Small intestine (tissue), 7 donors: ENCODE measurements at regions not wholly inside any gene's neighbourhood (a gene's known extent, or its start where the extent isn't known, plus 50 kb on each side); places are given as distances from the start of the nearest gene placed in this dataset.

ENCODE experiments used
- DNase-seq, 2 donors: peaks; one replicate each; pipeline versions ENCODE4 v3.0.0 to v3.0.0-alpha.2; 2013
- FAIRE-seq: peaks from 2 replicates; lab custom pipeline; 2012; peaks lifted over from hg19 to GRCh38; lab: Jason Lieb, UNC
- H3K27ac ChIP-seq, 3 donors: one replicate each; pipeline ENCODE4 v1.5.1; 2013; ENCODE audit warnings: low read length in 2 of 3, mild to moderate bottlenecking in 2 of 3, control low read depth in 1 of 3, inconsistent platforms in 1 of 3, low read depth in 1 of 3, moderate library complexity in 1 of 3
- H3K27me3 ChIP-seq, 3 donors: one replicate each; pipeline ENCODE4 v1.6.1; 2013; ENCODE audit warnings: low read length in 3 of 3, inconsistent platforms in 1 of 3; ENCODE audit not compliant: control insufficient read depth in 3 of 3, insufficient read depth in 3 of 3
- H3K36me3 ChIP-seq, 3 donors: one replicate each; pipeline ENCODE4 v1.6.1; 2013; ENCODE audit warnings: low read length in 3 of 3, inconsistent platforms in 1 of 3, low read depth in 1 of 3, mild to moderate bottlenecking in 1 of 3, moderate library complexity in 1 of 3; ENCODE audit not compliant: control insufficient read depth in 3 of 3, insufficient read depth in 2 of 3
- H3K4me1 ChIP-seq, 3 donors: one replicate each; pipeline ENCODE4 v1.6.1; 2013; ENCODE audit warnings: low read length in 2 of 3, inconsistent platforms in 1 of 3, low read depth in 1 of 3, mild to moderate bottlenecking in 1 of 3, moderate library complexity in 1 of 3; ENCODE audit not compliant: control insufficient read depth in 3 of 3, insufficient read depth in 2 of 3
- H3K4me3 ChIP-seq, 3 donors: one replicate each; pipeline ENCODE4 v1.5.1; 2013; ENCODE audit warnings: low read length in 3 of 3, control low read depth in 1 of 3, inconsistent platforms in 1 of 3, low read depth in 1 of 3, mild to moderate bottlenecking in 1 of 3, moderate library complexity in 1 of 3
- H3K9me3 ChIP-seq, 2 donors: one replicate each; pipeline ENCODE4 v1.6.1; 2013; ENCODE audit warnings: low read depth in 1 of 2, low read length in 1 of 2; ENCODE audit not compliant: control insufficient read depth in 2 of 2, insufficient read depth in 1 of 2
- WGBS, 3 donors: extraction: QIAGEN DNeasy Blood & Tissue Kit; methylation state at CpG; one replicate each; pipeline ENCODE4 v1.1.7; 2013; 5-methylcytosine and 5-hydroxymethylcytosine counted together
- donor health status: healthy with polysubstance abuse.
- donor health status: control.
- donor health status: control.
- donor health status: Bipolar disorder and iron deficiency.
- donor health status: healthy.

- H3K36me3 ChIP-seq = no peaks in the 10 kb centered on the region
- WGBS, 3 donors = 82 to 92% (median 88%) methylated on average over 18 of the region's 18 CpGs
- no peaks in the 10 kb centered on the region for H3K9me3 ChIP-seq
- H3K4me1 ChIP-seq = no peaks in the 10 kb centered on the region
- no peaks in the 10 kb centered on the region for H3K27me3 ChIP-seq
- DNase-seq (no peak), FAIRE-seq (no peak)
- no peak overlapping the region for H3K27ac ChIP-seq
- H3K4me3 ChIP-seq = no peak overlapping the region
Observed at GRCh38 chr22:48358886-48359612, 1468.6 kb downstream of the BRD1 start.

DNA sequence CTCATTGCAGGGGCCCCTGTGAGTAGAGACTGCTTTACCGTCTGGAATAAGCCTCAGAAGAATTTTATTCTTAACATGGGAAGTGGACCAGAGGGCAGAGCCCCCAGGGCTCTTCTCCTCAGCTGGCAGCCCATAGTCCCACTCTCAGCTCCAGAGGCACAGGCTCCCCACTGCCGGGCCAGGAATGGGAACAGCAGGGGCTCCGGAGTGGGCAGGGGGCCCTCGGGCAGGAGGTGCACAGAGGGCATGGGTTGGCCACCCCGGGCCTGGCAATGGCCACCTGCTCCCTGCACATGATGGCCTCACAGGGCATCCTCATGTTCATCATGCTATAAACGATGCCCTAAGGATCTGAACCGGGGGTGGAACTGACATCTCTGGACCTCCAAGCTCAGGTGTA, 1469.7 kb downstream of the BRD1 start:
- FAIRE-seq (no peak), DNase-seq (no peak)
- Histone ChIP-seq H3K9me3 (no peaks in the 10 kb centered on the region), H3K4me1 (no peaks in the 10 kb centered on the region), H3K36me3 (no peaks in the 10 kb centered on the region), H3K4me3 (no peak overlapping the region), H3K27ac (no peak overlapping the region), H3K27me3 (no peaks in the 10 kb centered on the region)
- WGBS, 3 donors = 80 to 87% (median 81%) methylated on average over 7 of the region's 7 CpGs

GRCh38 chr22:48357196-48357595, 1470.5 kb downstream of the BRD1 start:
- no peaks in the 10 kb centered on the region for H3K4me1 ChIP-seq
- DNase-seq (no peak), FAIRE-seq (no peak)
- H3K4me3 ChIP-seq = no peak overlapping the region
- 52 to 67% (median 60%) methylated on average over 13 of the region's 13 CpGs for WGBS, 3 donors
- H3K36me3 ChIP-seq = no peaks in the 10 kb centered on the region
- H3K9me3 ChIP-seq = no peaks in the 10 kb centered on the region
- H3K27ac ChIP-seq = no peak overlapping the region
- no peaks in the 10 kb centered on the region for H3K27me3 ChIP-seq

GRCh38 chr22:48356731-48357130, 1470.9 kb downstream of the BRD1 start:
- Histone ChIP-seq H3K36me3 (no peaks in the 10 kb centered on the region), H3K9me3 (no peaks in the 10 kb centered on the region), H3K27ac (no peak overlapping the region), H3K4me3 (no peak overlapping the region), H3K27me3 (no peaks in the 10 kb centered on the region), H3K4me1 (no peaks in the 10 kb centered on the region)
- DNase-seq = no peak
- no peak for FAIRE-seq
- 66 to 83% (median 67%) methylated on average over 5 of the region's 5 CpGs for WGBS, 3 donors

DNA sequence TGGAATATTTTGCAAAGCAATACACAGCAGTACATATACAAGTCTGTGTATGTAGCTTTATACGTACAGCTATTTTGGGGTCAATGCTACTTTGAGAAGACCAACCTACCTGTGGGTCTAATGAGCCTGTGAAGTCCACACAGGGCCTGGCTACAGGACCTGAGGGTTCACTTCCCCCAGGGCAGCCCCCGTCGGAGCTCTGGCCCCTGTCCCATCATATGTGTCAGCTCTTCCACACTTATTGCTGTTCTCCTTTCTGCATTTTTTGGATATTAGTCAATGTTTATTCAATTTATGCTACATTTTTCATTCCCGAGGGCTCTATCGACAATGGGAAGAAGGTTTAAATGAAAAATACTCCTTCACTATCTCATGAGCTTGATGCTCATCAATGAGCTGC, 1473.6 kb downstream of the BRD1 start:
- no peak for FAIRE-seq
- Histone ChIP-seq H3K36me3 (no peaks in the 10 kb centered on the region), H3K27ac (no peak overlapping the region), H3K4me3 (no peak overlapping the region), H3K27me3 (no peaks in the 10 kb centered on the region), H3K4me1 (no peaks in the 10 kb centered on the region), H3K9me3 (no peaks in the 10 kb centered on the region)
- 66 to 76% (median 73%) methylated on average over 5 of the region's 5 CpGs for WGBS, 3 donors
- DNase-seq = no peak

GRCh38 chr22:48353116-48353947, 1474.3 kb downstream of the BRD1 start:
- FAIRE-seq = no peak
- WGBS, 3 donors = 69 to 81% (median 75%) methylated on average over 14 of the region's 14 CpGs
- H3K27me3 ChIP-seq = no peaks in the 10 kb centered on the region

DNA sequence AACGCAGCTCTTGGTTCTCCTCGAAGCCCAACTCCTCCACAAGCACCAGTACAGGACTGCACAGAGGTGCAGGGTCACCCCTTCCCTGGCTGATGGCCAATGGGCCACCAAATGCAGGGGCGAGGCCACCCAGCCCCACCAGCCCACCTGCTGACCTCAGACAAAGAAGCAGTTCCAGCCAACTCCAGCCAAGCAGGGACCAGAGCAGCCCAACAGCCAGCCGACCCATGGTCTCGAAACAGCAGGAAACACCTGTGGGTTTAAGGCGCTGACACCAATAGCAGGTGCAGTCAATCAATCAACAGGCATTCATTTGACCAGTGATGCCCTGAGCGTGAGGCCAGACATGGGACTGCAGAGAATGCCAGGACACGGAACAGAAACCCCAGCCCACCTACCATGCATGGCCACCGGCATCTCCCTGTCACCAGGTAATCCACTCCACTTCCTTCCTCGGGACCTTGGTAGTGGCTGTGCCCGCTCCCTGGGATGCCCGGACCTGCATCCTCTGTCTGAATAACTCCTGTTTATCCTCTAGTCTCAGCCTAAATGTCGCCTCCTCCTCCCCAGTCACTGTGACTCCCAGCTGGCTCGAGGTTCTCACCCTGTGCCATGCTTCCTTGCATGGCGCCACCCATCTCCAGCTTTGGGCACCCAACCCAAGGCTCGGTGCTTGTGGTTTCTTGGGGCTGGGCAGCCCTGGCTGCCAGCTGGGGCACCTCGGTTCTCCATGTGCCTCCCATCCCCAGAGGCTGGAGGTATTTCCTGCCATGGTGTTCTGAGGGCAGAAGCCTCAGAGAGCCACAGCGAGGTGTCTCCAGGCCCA, 1475.4 kb downstream of the BRD1 start:
- no peaks in the 10 kb centered on the region for H3K9me3 ChIP-seq
- no peak for FAIRE-seq
- WGBS, 3 donors = 74 to 77% (median 75%) methylated on average over 18 of the region's 18 CpGs
- no peaks in the 10 kb centered on the region for H3K27me3 ChIP-seq
- no peak overlapping the region for H3K27ac ChIP-seq
- H3K36me3 ChIP-seq = no peaks in the 10 kb centered on the region
- H3K4me1 ChIP-seq = no peaks in the 10 kb centered on the region
- H3K4me3 ChIP-seq = no peak overlapping the region
- DNase-seq = no peak

More at GRCh38 chr22:48353116-48353947, 1474.3 kb downstream of the BRD1 start:
- Histone ChIP-seq H3K27ac (no peak overlapping the region), H3K9me3 (no peaks in the 10 kb centered on the region), H3K36me3 (no peaks in the 10 kb centered on the region), H3K4me1 (no peaks in the 10 kb centered on the region), H3K4me3 (no peak overlapping the region)
- no peak for DNase-seq

GRCh38 chr22:48351376-48352085, 1476.1 kb downstream of the BRD1 start:
- no peaks in the 10 kb centered on the region for H3K9me3 ChIP-seq
- no peak for FAIRE-seq
- H3K27me3 ChIP-seq = no peaks in the 10 kb centered on the region
- 70 to 73% (median 71%) methylated on average over 13 of the region's 13 CpGs for WGBS, 3 donors
- no peak for DNase-seq
- H3K27ac ChIP-seq = no peak overlapping the region
- no peaks in the 10 kb centered on the region for H3K4me1 ChIP-seq
- no peaks in the 10 kb centered on the region for H3K36me3 ChIP-seq
- H3K4me3 ChIP-seq = no peak overlapping the region
